Left ventricle myocardium inferior (tissue), 1 donor: ENCODE measurements at regions not wholly inside any gene's neighbourhood (a gene's known extent, or its start where the extent isn't known, plus 50 kb on each side); places are given as distances from the start of the nearest gene placed in this dataset.

ENCODE experiments used
- DNase-seq: peaks from one replicate; pipeline ENCODE4 v3.0.0-alpha.2; 2020
- H3K27ac ChIP-seq: fragments of 200-600 bp; replicated peaks from 2 replicates; pipeline ENCODE4 v1.8.0; 2021
- H3K27me3 ChIP-seq: fragments of 200-600 bp; 2 replicates; pipeline ENCODE4 v1.8.0; 2021; ENCODE audit warnings: low read depth
- H3K36me3 ChIP-seq: fragments of 200-600 bp; 2 replicates; pipeline ENCODE4 v1.8.0; 2021
- H3K4me1 ChIP-seq: fragments of 200-600 bp; 2 replicates; pipeline ENCODE4 v1.8.0; 2021
- H3K4me3 ChIP-seq: fragments of 200-600 bp; 2 replicates; pipeline ENCODE4 v1.8.0; 2021; ENCODE audit warnings: mild to moderate bottlenecking, moderate library complexity
- H3K9me3 ChIP-seq: fragments of 200-600 bp; replicated peaks from 2 replicates; pipeline ENCODE4 v1.8.0; 2021
- CTCF ChIP-seq: fragments of 200-600 bp; IDR thresholded peaks from 2 replicates; pipeline ENCODE4 v1.8.0; 2021; ENCODE audit warnings: antibody characterized with exemption, mild to moderate bottlenecking, borderline replicate concordance
- intact Hi-C: fragments of 100-400 bp; cut with micrococcal nuclease; formaldehyde crosslinking; loops from one replicate; pipeline ENCODE4 v1.11.0; 2022
- donor health status: DM: no; HTN: yes; CAD: no; lungs with severe emphysema.

GRCh38 chr16:6797223-6797622 lies 535.4 kb upstream of the RBFOX1 start:
- intact Hi-C loops = no loop called here
- no peak for TF ChIP-seq CTCF
- Histone ChIP-seq H3K4me3 (no peak overlapping the region), H3K4me1 (no peaks in the 10 kb centered on the region), H3K27me3 (peaks cover 8% of the 10 kb centered on the region), H3K36me3 (no peaks in the 10 kb centered on the region), H3K27ac (no peak overlapping the region), H3K9me3 (no peaks in the 10 kb centered on the region)
- no peak for DNase-seq

- intact Hi-C loops = no loop called here
- no peaks in the 10 kb centered on the region for H3K27me3 ChIP-seq
- no peak for TF ChIP-seq CTCF
Observed at GRCh38 chr16:6777624-6778023, 555.0 kb upstream of the RBFOX1 start.

GRCh38 chr16:6775712-6776111 lies 556.9 kb upstream of the RBFOX1 start:
- no peak overlapping the region for H3K27ac ChIP-seq
- H3K4me1 ChIP-seq = no peaks in the 10 kb centered on the region
- DNase-seq = no peak
- H3K4me3 ChIP-seq = no peak overlapping the region
- intact Hi-C loops = no loop called here
- no peaks in the 10 kb centered on the region for H3K9me3 ChIP-seq
- no peaks in the 10 kb centered on the region for H3K36me3 ChIP-seq
- peaks cover 8% of the 10 kb centered on the region for H3K27me3 ChIP-seq
- TF ChIP-seq CTCF = no peak

More at GRCh38 chr16:6777624-6778023, 555.0 kb upstream of the RBFOX1 start:
- no peaks in the 10 kb centered on the region for H3K9me3 ChIP-seq
- H3K4me3 ChIP-seq = no peak overlapping the region
- no peak for DNase-seq
- H3K27ac ChIP-seq = no peak overlapping the region
- H3K4me1 ChIP-seq = no peaks in the 10 kb centered on the region
- no peaks in the 10 kb centered on the region for H3K36me3 ChIP-seq

DNA sequence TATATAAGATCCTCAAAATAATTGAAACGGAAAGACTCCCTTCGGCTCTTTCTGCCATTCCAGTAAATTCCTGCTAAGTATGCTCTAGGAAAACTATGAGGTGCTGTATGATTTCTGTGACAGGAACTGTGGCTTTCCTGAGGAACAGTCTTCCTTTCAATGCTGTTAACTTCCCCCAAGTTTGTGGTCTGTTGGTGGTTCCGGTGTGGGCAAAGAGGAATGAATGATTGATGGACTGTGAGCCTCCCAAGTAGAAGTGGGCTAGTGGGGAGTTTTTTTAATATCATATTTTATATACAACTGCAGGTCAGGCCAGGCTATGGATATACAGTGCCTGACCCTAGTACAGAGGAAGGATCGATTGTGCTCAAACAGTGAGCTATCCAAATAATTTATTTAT lies 560.7 kb upstream of the RBFOX1 start:
- no peak for DNase-seq
- Histone ChIP-seq H3K36me3 (no peaks in the 10 kb centered on the region), H3K27ac (no peak overlapping the region), H3K4me3 (no peak overlapping the region), H3K4me1 (no peaks in the 10 kb centered on the region), H3K9me3 (no peaks in the 10 kb centered on the region), H3K27me3 (peaks cover 8% of the 10 kb centered on the region)
- intact Hi-C loops = no loop called here
- TF ChIP-seq CTCF = no peak

- DNase-seq = no peak
- H3K4me1 ChIP-seq = no peaks in the 10 kb centered on the region
- no peak overlapping the region for H3K4me3 ChIP-seq
- no peak for TF ChIP-seq CTCF
- H3K27me3 ChIP-seq = no peaks in the 10 kb centered on the region
- no peak overlapping the region for H3K27ac ChIP-seq
- no peaks in the 10 kb centered on the region for H3K36me3 ChIP-seq
- intact Hi-C loops = no loop called here
- H3K9me3 ChIP-seq = peaks cover 6% of the 10 kb centered on the region
Observed at GRCh38 chr16:6753553-6753952, 579.1 kb upstream of the RBFOX1 start.

DNA sequence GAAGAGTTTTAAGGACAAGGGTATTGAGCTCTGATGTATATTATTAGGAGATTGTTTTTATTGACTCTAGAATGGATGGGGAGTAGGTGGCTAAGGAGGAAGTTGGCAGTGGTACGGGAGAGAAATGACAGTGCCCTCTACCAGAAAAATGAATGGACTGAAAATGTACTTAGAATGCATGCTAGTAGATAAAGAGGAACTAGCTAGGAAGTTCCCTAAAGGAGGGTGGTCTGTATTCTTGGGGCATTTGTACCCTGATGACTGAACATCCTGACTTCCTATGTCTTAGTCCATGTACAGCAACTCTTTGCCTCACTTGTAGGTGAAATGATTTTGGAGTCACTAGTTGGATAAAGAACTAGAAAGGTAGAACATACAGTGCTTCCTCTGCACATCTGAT lies 581.5 kb upstream of the RBFOX1 start:
- TF ChIP-seq CTCF = no peak
- intact Hi-C loops = no loop called here
- Histone ChIP-seq H3K4me1 (no peaks in the 10 kb centered on the region), H3K36me3 (no peaks in the 10 kb centered on the region), H3K27ac (no peak overlapping the region), H3K9me3 (no peaks in the 10 kb centered on the region), H3K27me3 (no peaks in the 10 kb centered on the region), H3K4me3 (no peak overlapping the region)
- no peak for DNase-seq
